ENCODE measurements at regions not wholly inside any gene's neighbourhood (a gene's known extent, or its start where the extent isn't known, plus 50 kb on each side); places are given as distances from the start of the nearest gene placed in this dataset.

DNA sequence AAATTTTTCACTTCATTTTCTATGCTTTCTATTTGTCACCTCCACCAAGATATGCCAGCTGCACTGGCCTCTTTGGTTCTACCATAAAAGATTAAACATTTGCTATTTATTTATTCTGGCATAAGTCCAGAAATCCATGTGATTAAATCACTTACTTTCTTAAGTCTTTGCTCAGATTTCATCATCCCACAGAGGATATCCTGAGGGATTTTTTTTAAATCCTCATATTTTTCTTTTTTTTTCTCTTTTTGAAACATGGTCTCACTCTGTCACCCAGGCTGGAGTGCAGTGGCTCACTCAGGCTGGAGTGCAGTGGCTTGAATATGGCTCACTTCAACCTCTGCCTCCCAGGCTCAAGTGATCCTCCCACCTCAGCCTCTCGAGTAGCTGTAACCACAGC lies 645.4 kb upstream of the ATXN7L3B start:
- TF ChIP-seq, protein P1, sequence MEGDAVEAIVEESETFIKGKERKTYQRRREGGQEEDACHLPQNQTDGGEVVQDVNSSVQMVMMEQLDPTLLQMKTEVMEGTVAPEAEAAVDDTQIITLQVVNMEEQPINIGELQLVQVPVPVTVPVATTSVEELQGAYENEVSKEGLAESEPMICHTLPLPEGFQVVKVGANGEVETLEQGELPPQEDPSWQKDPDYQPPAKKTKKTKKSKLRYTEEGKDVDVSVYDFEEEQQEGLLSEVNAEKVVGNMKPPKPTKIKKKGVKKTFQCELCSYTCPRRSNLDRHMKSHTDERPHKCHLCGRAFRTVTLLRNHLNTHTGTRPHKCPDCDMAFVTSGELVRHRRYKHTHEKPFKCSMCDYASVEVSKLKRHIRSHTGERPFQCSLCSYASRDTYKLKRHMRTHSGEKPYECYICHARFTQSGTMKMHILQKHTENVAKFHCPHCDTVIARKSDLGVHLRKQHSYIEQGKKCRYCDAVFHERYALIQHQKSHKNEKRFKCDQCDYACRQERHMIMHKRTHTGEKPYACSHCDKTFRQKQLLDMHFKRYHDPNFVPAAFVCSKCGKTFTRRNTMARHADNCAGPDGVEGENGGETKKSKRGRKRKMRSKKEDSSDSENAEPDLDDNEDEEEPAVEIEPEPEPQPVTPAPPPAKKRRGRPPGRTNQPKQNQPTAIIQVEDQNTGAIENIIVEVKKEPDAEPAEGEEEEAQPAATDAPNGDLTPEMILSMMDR (IDR thresholded peaks at IDR 0.05): no peak
- TF ChIP-seq POLR2A (IDR thresholded peaks at IDR 0.05) (no peak), POLR2AphosphoS5 (IDR thresholded peaks at IDR 0.05) (no peak)
